Left lung (tissue), 4 donors: ENCODE measurements at regions not wholly inside any gene's neighbourhood (a gene's known extent, or its start where the extent isn't known, plus 50 kb on each side); places are given as distances from the start of the nearest gene placed in this dataset.

Experiments used
- ATAC-seq: fragments of 200-7000 bp; cut with Tn5 transposase; one replicate; pipeline ENCODE4 v1.9.1; 2020; ENCODE audit warnings: moderate library complexity
- DNase-seq, 4 donors: peaks; one replicate each; pipeline ENCODE4 v3.0.0-alpha.2; 2013 to 2020
- H3K27ac ChIP-seq, 2 donors: fragments of 200-600 bp; sonication (generic) in 1 of 2; one replicate each; pipeline versions ENCODE4 v1.5.0 to v1.8.0; 2020 to 2021
- H3K27me3 ChIP-seq, 2 donors: fragments of 200-600 bp; sonication (generic) in 1 of 2; one replicate each; pipeline versions ENCODE4 v1.5.0 to v1.8.0; 2020 to 2021
- H3K36me3 ChIP-seq, 2 donors: fragments of 200-600 bp; sonication (generic) in 1 of 2; one replicate each; pipeline versions ENCODE4 v1.5.0 to v1.8.0; 2020 to 2021
- H3K4me1 ChIP-seq, 2 donors: fragments of 200-600 bp; one replicate each; pipeline ENCODE4 v1.8.0; 2021
- H3K4me3 ChIP-seq, 2 donors: fragments of 200-600 bp; sonication (generic) in 1 of 2; one replicate each; pipeline versions ENCODE4 v1.5.0 to v1.8.0; 2020 to 2021; ENCODE audit warnings: mild to moderate bottlenecking in 1 of 2
- H3K9me3 ChIP-seq, 2 donors: fragments of 200-600 bp; sonication (generic) in 1 of 2; one replicate each; pipeline versions ENCODE4 v1.5.0 to v1.8.0; 2020 to 2021
- CTCF ChIP-seq, 2 donors: fragments of 200-600 bp; sonication (generic) in 1 of 2; IDR thresholded peaks; one replicate each; pipeline versions ENCODE4 v1.5.0 to v1.8.0; 2021; ENCODE audit warnings: antibody characterized with exemption in 2 of 2
- intact Hi-C, 2 donors: fragments of 100-400 bp; cut with DNase I; formaldehyde crosslinking; loops; one replicate each; pipeline versions ENCODE4 v1.11.2 to v1.14.2; 2022
- donor health status: DM: no; HTN: yes; CAD: no.
- donor health status: DM: no; HTN: no; CAD: no.

GRCh38 chr5:17819783-17820182 lies 185.5 kb downstream of the TAF11L14 start:
- H3K9me3 ChIP-seq: no peaks in the 10 kb centered on the region
- H3K27me3 ChIP-seq: no peaks in the 10 kb centered on the region
- intact Hi-C loops: no loop called here
- no peak for TF ChIP-seq CTCF (IDR thresholded peaks at IDR 0.05)
- H3K27ac ChIP-seq: no peak overlapping the region
- H3K4me3 ChIP-seq: no peak overlapping the region
- no peaks in the 10 kb centered on the region for H3K4me1 ChIP-seq
- no peak for DNase-seq
- no peaks in the 10 kb centered on the region for H3K36me3 ChIP-seq
- ATAC-seq: no peak

- Histone ChIP-seq H3K4me3 (no peak overlapping the region), H3K36me3 (no peaks in the 10 kb centered on the region), H3K9me3 (no peaks in the 10 kb centered on the region), H3K4me1 (no peaks in the 10 kb centered on the region), H3K27ac (no peak overlapping the region), H3K27me3 (no peaks in the 10 kb centered on the region)
- DNase-seq (peak in 1 of 4 donors; percentile 7), ATAC-seq (peak; percentile 62)
- TF ChIP-seq CTCF (IDR thresholded peaks at IDR 0.05): no peak
- intact Hi-C loops: no loop called here
Measured at GRCh38 chr5:17828681-17829080, 194.4 kb downstream of the TAF11L14 start.

GRCh38 chr5:17829456-17829855 lies 195.2 kb downstream of the TAF11L14 start:
- no peak overlapping the region for H3K27ac ChIP-seq
- H3K4me1 ChIP-seq: no peaks in the 10 kb centered on the region
- DNase-seq (no peak), ATAC-seq (peak; percentile 34)
- no peaks in the 10 kb centered on the region for H3K27me3 ChIP-seq
- TF ChIP-seq CTCF (IDR thresholded peaks at IDR 0.05): no peak
- H3K4me3 ChIP-seq: no peak overlapping the region
- intact Hi-C loops: no loop called here
- no peaks in the 10 kb centered on the region for H3K9me3 ChIP-seq
- H3K36me3 ChIP-seq: no peaks in the 10 kb centered on the region

GRCh38 chr5:17831279-17831678 lies 197.0 kb downstream of the TAF11L14 start:
- Histone ChIP-seq H3K36me3 (no peaks in the 10 kb centered on the region), H3K27me3 (no peaks in the 10 kb centered on the region), H3K27ac (no peak overlapping the region), H3K9me3 (no peaks in the 10 kb centered on the region), H3K4me3 (no peak overlapping the region), H3K4me1 (no peaks in the 10 kb centered on the region)
- intact Hi-C loops: no loop called here
- TF ChIP-seq CTCF (IDR thresholded peaks at IDR 0.05): no peak
- ATAC-seq: no peak
- DNase-seq: peak in 2 of 4 donors; percentile 10 to 34

GRCh38 chr5:17832949-17833745 lies 198.9 kb downstream of the TAF11L14 start:
- no peak for TF ChIP-seq CTCF (IDR thresholded peaks at IDR 0.05)
- ATAC-seq (no peak), DNase-seq (no peak)
- Histone ChIP-seq H3K9me3 (peaks cover 0 to 10% of the 10 kb centered on the region in 2 donors), H3K4me1 (no peaks in the 10 kb centered on the region), H3K27ac (no peak overlapping the region), H3K27me3 (no peaks in the 10 kb centered on the region), H3K4me3 (no peak overlapping the region), H3K36me3 (no peaks in the 10 kb centered on the region)
- intact Hi-C loops: no loop called here
